Endodermal cell (in vitro differentiated cells): ENCODE measurements at regions not wholly inside any gene's neighbourhood (a gene's known extent, or its start where the extent isn't known, plus 50 kb on each side); places are given as distances from the start of the nearest gene placed in this dataset.
A peak's percentile ranks its signal among the peaks of the same experiment; 100 is the strongest.

Source experiments
- DNase-seq: peaks from one replicate; pipeline ENCODE4 v3.0.0-alpha.2; 2017
- H3K27ac ChIP-seq: 2 replicates; pipeline ENCODE4 v1.5.1; 2013; ENCODE audit warnings: mild to moderate bottlenecking, low read depth, low read length, moderate library complexity
- H3K27me3 ChIP-seq: 2 replicates; pipeline ENCODE4 v1.6.1; 2013; ENCODE audit warnings: mild to moderate bottlenecking, low read length, moderate library complexity; ENCODE audit not compliant: insufficient read depth, control insufficient read depth, poor library complexity, severe bottlenecking
- H3K36me3 ChIP-seq: 2 replicates; pipeline ENCODE4 v1.7.0; 2013; ENCODE audit warnings: mild to moderate bottlenecking, low read length, moderate library complexity; ENCODE audit not compliant: control insufficient read depth, insufficient read depth
- H3K4me1 ChIP-seq: one replicate; pipeline ENCODE4 v1.7.0; 2013; ENCODE audit warnings: low read length; ENCODE audit not compliant: control insufficient read depth, insufficient read depth
- H3K4me3 ChIP-seq: 2 replicates; pipeline ENCODE4 v1.5.1; 2013; ENCODE audit warnings: mild to moderate bottlenecking, low read length, moderate library complexity
- H3K9ac ChIP-seq: 2 replicates; pipeline ENCODE4 v1.6.1; 2013; ENCODE audit warnings: mild to moderate bottlenecking, low read length, moderate library complexity; ENCODE audit not compliant: poor library complexity, severe bottlenecking; ENCODE audit errors: extremely low read depth
- H3K9me3 ChIP-seq: 2 replicates; pipeline ENCODE4 v1.6.1; 2013; ENCODE audit warnings: mild to moderate bottlenecking, low read length, moderate library complexity; ENCODE audit not compliant: control insufficient read depth
- H3K27ac Mint-ChIP-seq: 2 replicates; pipeline ENCODE4 v1.8.0; 2020; ENCODE audit warnings: mixed read lengths
- H3K27me3 Mint-ChIP-seq: 2 replicates; pipeline ENCODE4 v1.8.0; 2021; ENCODE audit warnings: mild to moderate bottlenecking, mixed read lengths; ENCODE audit not compliant: insufficient read depth
- H3K36me3 Mint-ChIP-seq: 2 replicates; pipeline ENCODE4 v1.8.0; 2020; ENCODE audit warnings: low read depth, mixed read lengths
- H3K4me1 Mint-ChIP-seq: 2 replicates; pipeline ENCODE4 v1.8.0; 2020; ENCODE audit warnings: mixed read lengths
- H3K4me3 Mint-ChIP-seq: 2 replicates; pipeline ENCODE4 v1.8.0; 2020; ENCODE audit warnings: mild to moderate bottlenecking, moderate library complexity, mixed read lengths
- H3K9me3 Mint-ChIP-seq: 2 replicates; pipeline ENCODE4 v1.8.0; 2020; ENCODE audit warnings: mild to moderate bottlenecking, mixed read lengths
- CTCF ChIP-seq: fragments of 200-600 bp; sonication (generic); conservative IDR thresholded peaks from 2 replicates; pipeline ENCODE4 v1.5.0; 2021; ENCODE audit warnings: antibody characterized with exemption, mild to moderate bottlenecking
- WGBS, 2 experiments: methylation state at CpG; one replicate each; pipeline versions ENCODE4 v1.1.5 to v1.1.7; 2013; ENCODE audit warnings: missing lambda C conversion rate in 2 of 2, mixed read lengths in 1 of 2; ENCODE audit not compliant: insufficient coverage in 1 of 2, insufficient read length in 1 of 2; 5-methylcytosine and 5-hydroxymethylcytosine counted together

- Histone ChIP-seq H3K36me3 (no peaks in the 10 kb centered on the region), H3K4me3 (no peak overlapping the region), H3K4me1 (peaks cover 2% of the 10 kb centered on the region), H3K9ac (no peak overlapping the region), H3K27me3 (no peaks in the 10 kb centered on the region), H3K9me3 (no peaks in the 10 kb centered on the region), H3K27ac (no peak overlapping the region)
- Mint-ChIP-seq H3K27me3 (no peaks in the 10 kb centered on the region), H3K27ac (no peak overlapping the region), H3K36me3 (no peaks in the 10 kb centered on the region), H3K9me3 (no peaks in the 10 kb centered on the region), H3K4me3 (no peak overlapping the region), H3K4me1 (peaks cover 21% of the 10 kb centered on the region)
- no peak for TF ChIP-seq CTCF
- no peak for DNase-seq
- 84 to 100% methylated on average over 2 to 3 of the region's 3 CpGs for WGBS, 2 experiments
Observed at GRCh38 chr6:43965628-43966373, 161.5 kb downstream of the MRPL14 start.

GRCh38 chr6:43964659-43965570, 162.3 kb downstream of the MRPL14 start:
- no peaks in the 10 kb centered on the region for H3K27me3 ChIP-seq
- no peaks in the 10 kb centered on the region for H3K9me3 ChIP-seq
- no peaks in the 10 kb centered on the region for H3K36me3 ChIP-seq
- Mint-ChIP-seq H3K27me3 (no peaks in the 10 kb centered on the region), H3K36me3 (no peaks in the 10 kb centered on the region), H3K4me3 (no peak overlapping the region), H3K4me1 (peaks cover 20% of the 10 kb centered on the region), H3K27ac (peak overlapping the region; percentile 5), H3K9me3 (no peaks in the 10 kb centered on the region)
- TF ChIP-seq CTCF, result no peak
- H3K27ac ChIP-seq, result no peak overlapping the region
- H3K4me3 ChIP-seq, result no peak overlapping the region
- no peak overlapping the region for H3K9ac ChIP-seq
- DNase-seq, result peak; percentile 49
- H3K4me1 ChIP-seq, result peaks cover 2% of the 10 kb centered on the region
- 75 to 81% methylated on average over 1 to 5 of the region's 6 CpGs for WGBS, 2 experiments

- H3K27me3 Mint-ChIP-seq, result peaks cover 4% of the 10 kb centered on the region
- no peak for TF ChIP-seq CTCF
- no peak overlapping the region for H3K27ac ChIP-seq
- H3K27me3 ChIP-seq, result peaks cover 3% of the 10 kb centered on the region
- H3K9me3 ChIP-seq, result no peaks in the 10 kb centered on the region
- no peak for DNase-seq
- H3K4me3 Mint-ChIP-seq, result no peak overlapping the region
- no peaks in the 10 kb centered on the region for H3K9me3 Mint-ChIP-seq
- no peak overlapping the region for H3K9ac ChIP-seq
- WGBS, 2 experiments, result 50 to 62% methylated on average over 4 to 6 of the region's 6 CpGs
- H3K4me1 ChIP-seq, result peaks cover 2% of the 10 kb centered on the region
- H3K4me1 Mint-ChIP-seq, result peaks cover 20% of the 10 kb centered on the region
- H3K36me3 ChIP-seq, result no peaks in the 10 kb centered on the region
- peak overlapping the region; percentile 5 for H3K27ac Mint-ChIP-seq
- H3K36me3 Mint-ChIP-seq, result no peaks in the 10 kb centered on the region
- H3K4me3 ChIP-seq, result no peak overlapping the region
Observed at GRCh38 chr6:43963877-43964658, 163.2 kb downstream of the MRPL14 start.
